Neural cell (in vitro differentiated cells): ENCODE measurements at regions not wholly inside any gene's neighbourhood (a gene's known extent, or its start where the extent isn't known, plus 50 kb on each side); places are given as distances from the start of the nearest gene placed in this dataset.

Experiments
- H2AFZ ChIP-seq: fragments of 200-600, 300-800 bp; sonication (generic), shearing (Covaris generic); 2 replicates; pipeline ENCODE4 v1.6.0; 2014; ENCODE audit warnings: low read depth, mild to moderate bottlenecking, antibody characterized with exemption, low read length, moderate library complexity
- H3F3A ChIP-seq: fragments of 200-600 bp; shearing (Covaris generic); 2 replicates; pipeline ENCODE4 v1.6.1; 2016; ENCODE audit warnings: mild to moderate bottlenecking, moderate library complexity, mixed read lengths, antibody characterized with exemption, low read length; ENCODE audit not compliant: insufficient read depth, poor library complexity, severe bottlenecking
- H3K27ac ChIP-seq: fragments of 200-600, 300-800 bp; sonication (generic), shearing (Covaris generic); 2 replicates; pipeline ENCODE4 v1.5.1; 2014; ENCODE audit warnings: mild to moderate bottlenecking, low read length, moderate library complexity
- H3K27me3 ChIP-seq: fragments of 300-800, 200-600 bp; sonication (generic), shearing (Covaris generic); 2 replicates; pipeline ENCODE4 v1.6.0; 2014; ENCODE audit warnings: mild to moderate bottlenecking, low read depth, low read length, moderate library complexity; ENCODE audit not compliant: insufficient read depth
- H3K36me3 ChIP-seq: fragments of 300-800, 200-600 bp; sonication (generic), shearing (Covaris generic); 2 replicates; pipeline ENCODE4 v1.5.1; 2014; ENCODE audit warnings: mild to moderate bottlenecking, antibody characterized with exemption, low read length, moderate library complexity; ENCODE audit not compliant: insufficient read depth
- H3K4me2 ChIP-seq: fragments of 300-800, 200-600 bp; sonication (generic), shearing (Covaris generic); 2 replicates; pipeline ENCODE4 v1.6.0; 2014; ENCODE audit warnings: mild to moderate bottlenecking, low read length
- H3K4me3 ChIP-seq: fragments of 300-800, 200-600 bp; sonication (generic), shearing (Covaris generic); 2 replicates; pipeline ENCODE4 v1.5.1; 2014; ENCODE audit warnings: mild to moderate bottlenecking, low read length, moderate library complexity
- H3K79me2 ChIP-seq: fragments of 200-600 bp; shearing (Covaris generic); replicated peaks from 2 replicates; pipeline ENCODE4 v1.6.0; 2014; ENCODE audit warnings: mild to moderate bottlenecking, low read length, moderate library complexity; ENCODE audit not compliant: insufficient read depth
- H3K9ac ChIP-seq: fragments of 300-800, 200-600 bp; sonication (generic), shearing (Covaris generic); 2 replicates; pipeline ENCODE4 v1.6.1; 2016; ENCODE audit warnings: mild to moderate bottlenecking, low read length, mixed read lengths
- H3K9me2 ChIP-seq: fragments of 200-600 bp; shearing (Covaris generic); 2 replicates; pipeline ENCODE4 v1.6.1; 2016; ENCODE audit warnings: mild to moderate bottlenecking, low read length, mixed read lengths; ENCODE audit not compliant: insufficient read depth
- H3K9me3 ChIP-seq: fragments of 200-600, 300-800 bp; sonication (generic), shearing (Covaris generic); 2 replicates; pipeline ENCODE4 v1.6.1; 2016; ENCODE audit warnings: mild to moderate bottlenecking, mixed run types, low read length, moderate library complexity, mixed read lengths
- H4K20me1 ChIP-seq: fragments of 200-600 bp; shearing (Covaris generic); 2 replicates; pipeline ENCODE4 v1.6.1; 2016; ENCODE audit warnings: mild to moderate bottlenecking, mixed run types; ENCODE audit not compliant: insufficient read depth
- CTCF ChIP-seq: fragments of 450-650 bp; IDR thresholded peaks from 2 replicates; pipeline ENCODE4 v1.5.1; 2014; ENCODE audit warnings: antibody characterized with exemption, mild to moderate bottlenecking, moderate library complexity; ENCODE audit not compliant: poor library complexity, severe bottlenecking
- EP300 ChIP-seq: fragments of 450-650 bp; conservative IDR thresholded peaks from 2 replicates; pipeline ENCODE4 v1.6.1; 2014; ENCODE audit warnings: antibody characterized with exemption, mild to moderate bottlenecking, moderate library complexity; ENCODE audit not compliant: poor library complexity, severe bottlenecking
- EZH2 ChIP-seq: fragments of 200-600, 300-800 bp; shearing (Covaris generic), sonication (generic); IDR thresholded peaks from 2 replicates; pipeline ENCODE4 v1.6.1; 2014; ENCODE audit warnings: antibody characterized with exemption, low read length, borderline replicate concordance, mild to moderate bottlenecking; ENCODE audit not compliant: insufficient read depth, poor library complexity, severe bottlenecking
- MXI1 ChIP-seq: fragments of 450-650 bp; conservative IDR thresholded peaks from 2 replicates; pipeline ENCODE4 v1.6.1; 2014; ENCODE audit warnings: antibody characterized with exemption, mild to moderate bottlenecking; ENCODE audit not compliant: poor library complexity, severe bottlenecking
- POLR2AphosphoS5 ChIP-seq: IDR thresholded peaks from 2 replicates; pipeline ENCODE4 v1.6.1; 2012
- RAD21 ChIP-seq: fragments of 450-650 bp; conservative IDR thresholded peaks from 2 replicates; pipeline ENCODE4 v1.6.1; 2014; ENCODE audit warnings: antibody characterized with exemption, mild to moderate bottlenecking, moderate library complexity
- REST ChIP-seq: IDR thresholded peaks from 2 replicates; pipeline ENCODE4 v1.6.1; 2012; ENCODE audit warnings: borderline replicate concordance
- SMC3 ChIP-seq: fragments of 450-650 bp; conservative IDR thresholded peaks from 2 replicates; pipeline ENCODE4 v1.6.1; 2014; ENCODE audit warnings: antibody characterized with exemption, mild to moderate bottlenecking, moderate library complexity; ENCODE audit not compliant: poor library complexity
- TAF1 ChIP-seq: IDR thresholded peaks from 2 replicates; pipeline ENCODE4 v1.6.1; 2012; ENCODE audit warnings: low read depth

GRCh38 chr20:48064929-48065328, 279.6 kb upstream of the SULF2 start:
- Histone ChIP-seq H3K36me3 (no peaks in the 10 kb centered on the region), H2AFZ (no peak overlapping the region), H3K9ac (no peak overlapping the region), H3K4me2 (no peak overlapping the region), H3K4me3 (no peak overlapping the region), H3K27ac (no peak overlapping the region), H4K20me1 (no peaks in the 10 kb centered on the region), H3K9me2 (no peaks in the 10 kb centered on the region), H3K79me2 (no peaks in the 10 kb centered on the region), H3K9me3 (no peaks in the 10 kb centered on the region), H3K27me3 (no peaks in the 10 kb centered on the region), H3F3A (no peaks in the 10 kb centered on the region)
- no peak for TF ChIP-seq REST
- TF ChIP-seq CTCF: no peak
- no peak for TF ChIP-seq EZH2
- no peak for TF ChIP-seq POLR2AphosphoS5
- no peak for TF ChIP-seq MXI1
- no peak for TF ChIP-seq EP300
- no peak for TF ChIP-seq RAD21
- no peak for TF ChIP-seq SMC3
- no peak for TF ChIP-seq TAF1

DNA sequence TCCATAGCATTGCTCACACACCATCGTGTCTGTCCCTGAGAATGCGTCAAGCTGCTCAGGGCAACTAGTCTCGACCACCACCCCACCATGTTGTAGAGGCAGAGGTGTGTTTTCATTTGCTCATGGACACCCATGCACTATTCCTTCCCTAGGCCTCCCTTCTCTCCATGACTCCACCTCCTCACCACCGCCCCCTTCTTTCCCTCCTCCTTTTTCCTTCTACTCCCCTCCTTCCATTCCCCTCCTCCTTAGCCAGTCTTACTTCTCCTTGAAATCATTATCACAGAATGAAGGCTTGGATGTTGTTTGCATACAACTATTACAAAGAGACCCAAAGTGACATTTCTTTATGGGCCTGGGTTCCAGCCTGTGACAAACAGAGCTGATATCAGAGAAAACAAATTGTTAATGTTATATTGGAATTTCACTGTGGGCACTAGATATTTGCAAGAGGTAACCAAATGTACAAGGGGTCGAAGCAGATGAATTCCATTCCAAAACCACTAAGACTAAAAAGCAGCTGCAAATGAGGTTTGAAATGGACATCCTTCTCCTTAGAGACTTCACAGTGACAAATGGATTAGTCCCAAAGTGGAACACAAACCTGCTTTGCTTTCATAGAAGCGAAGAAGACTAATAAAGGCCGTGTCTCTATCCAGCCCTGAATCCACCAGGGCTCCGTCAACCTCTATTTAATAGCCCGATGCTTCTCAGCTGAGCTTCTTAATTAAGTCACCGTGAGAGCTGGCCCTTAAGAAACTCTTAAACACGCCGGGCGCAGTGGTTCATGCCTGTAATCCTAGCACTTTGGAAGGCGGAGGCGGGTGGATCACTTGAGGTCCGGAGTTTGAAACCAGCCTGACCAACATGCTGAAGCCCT, 275.8 kb upstream of the SULF2 start:
- no peak overlapping the region for H3K4me3 ChIP-seq
- no peak overlapping the region for H3K9ac ChIP-seq
- no peaks in the 10 kb centered on the region for H3K9me2 ChIP-seq
- no peak overlapping the region for H3K27ac ChIP-seq
- H3F3A ChIP-seq: no peaks in the 10 kb centered on the region
- no peaks in the 10 kb centered on the region for H3K79me2 ChIP-seq
- H3K36me3 ChIP-seq: no peaks in the 10 kb centered on the region
- H3K27me3 ChIP-seq: no peaks in the 10 kb centered on the region
- H4K20me1 ChIP-seq: no peaks in the 10 kb centered on the region
- TF ChIP-seq SMC3 (no peak), MXI1 (no peak), CTCF (no peak), POLR2AphosphoS5 (no peak), EP300 (no peak), EZH2 (no peak), REST (no peak), RAD21 (no peak), TAF1 (no peak)
- no peak overlapping the region for H3K4me2 ChIP-seq
- no peak overlapping the region for H2AFZ ChIP-seq
- H3K9me3 ChIP-seq: no peaks in the 10 kb centered on the region
